AG04449 (cell line): ENCODE measurements at regions not wholly inside any gene's neighbourhood (a gene's known extent, or its start where the extent isn't known, plus 50 kb on each side); places are given as distances from the start of the nearest gene placed in this dataset.

Experiments
- CTCF ChIA-PET: fragments of 350-600 bp; formaldehyde crosslinking; extraction: SDS; loops from one replicate; lab custom pipeline; 2021; ENCODE audit warnings: antibody characterized with exemption; lab: Yijun Ruan, JAX
- POLR2A ChIA-PET: fragments of 400-600, 350-600 bp; formaldehyde crosslinking; extraction: SDS; loops from one replicate; lab custom pipeline; 2020; ENCODE audit warnings: antibody characterized with exemption, inconsistent platforms; lab: Yijun Ruan, JAX
- DNase-seq: peaks from one replicate; pipeline ENCODE4 v3.0.0-alpha.2; 2010; ENCODE audit warnings: low read depth, low spot score
- H3K4me3 ChIP-seq: 2 replicates; pipeline ENCODE4 v1.5.1; 2011; ENCODE audit warnings: low read depth, mild to moderate bottlenecking, control low read depth, low read length
- CTCF ChIP-seq: IDR thresholded peaks from one replicate; pipeline ENCODE4 v1.5.1; 2011; ENCODE audit warnings: mild to moderate bottlenecking, moderate library complexity, low read length, control low read depth, inconsistent platforms; ENCODE audit not compliant: insufficient read depth; ENCODE audit errors: missing control alignments

- no peak for TF ChIP-seq CTCF
These were observed 311.8 kb upstream of the SGCD start for GRCh38 chr5:156015137-156015536.

DNA sequence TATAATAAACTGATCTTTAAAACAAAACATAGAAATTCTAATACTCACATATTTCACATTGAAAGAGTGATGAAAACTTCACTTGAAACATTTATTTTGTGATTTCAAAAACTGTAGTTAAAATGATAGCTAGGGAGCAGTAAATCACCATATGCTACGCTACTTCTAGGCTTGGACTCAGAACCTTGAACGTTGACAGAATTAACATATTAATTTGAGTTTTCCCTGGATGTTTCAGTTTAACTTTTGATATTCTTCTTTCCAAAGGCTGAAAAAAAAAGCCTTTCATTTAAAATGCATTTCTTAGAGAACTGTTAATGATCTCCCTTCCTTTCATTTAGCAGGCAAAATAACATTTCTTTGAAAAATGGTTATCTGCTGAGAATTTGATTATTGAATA is 307.8 kb upstream of the SGCD start:
- CTCF ChIA-PET: interaction anchor here (1.2 kb wide), 1 partner anchor 798 kb away, joined by 3 read pairs; no protein-coding TSS in a partner anchor
- H3K4me3 ChIP-seq: no peak overlapping the region
- DNase-seq: no peak
- no peak for TF ChIP-seq CTCF
- POLR2A ChIA-PET: no interaction called here

More at GRCh38 chr5:156015137-156015536, 311.8 kb upstream of the SGCD start:
- no peak overlapping the region for H3K4me3 ChIP-seq
- POLR2A ChIA-PET: no interaction called here
- CTCF ChIA-PET: interaction anchor here (0.7 to 1.0 kb wide), 2 partner anchors 11 to 17 kb away, joined by 3 read pairs; no protein-coding TSS in a partner anchor
- no peak for DNase-seq

DNA sequence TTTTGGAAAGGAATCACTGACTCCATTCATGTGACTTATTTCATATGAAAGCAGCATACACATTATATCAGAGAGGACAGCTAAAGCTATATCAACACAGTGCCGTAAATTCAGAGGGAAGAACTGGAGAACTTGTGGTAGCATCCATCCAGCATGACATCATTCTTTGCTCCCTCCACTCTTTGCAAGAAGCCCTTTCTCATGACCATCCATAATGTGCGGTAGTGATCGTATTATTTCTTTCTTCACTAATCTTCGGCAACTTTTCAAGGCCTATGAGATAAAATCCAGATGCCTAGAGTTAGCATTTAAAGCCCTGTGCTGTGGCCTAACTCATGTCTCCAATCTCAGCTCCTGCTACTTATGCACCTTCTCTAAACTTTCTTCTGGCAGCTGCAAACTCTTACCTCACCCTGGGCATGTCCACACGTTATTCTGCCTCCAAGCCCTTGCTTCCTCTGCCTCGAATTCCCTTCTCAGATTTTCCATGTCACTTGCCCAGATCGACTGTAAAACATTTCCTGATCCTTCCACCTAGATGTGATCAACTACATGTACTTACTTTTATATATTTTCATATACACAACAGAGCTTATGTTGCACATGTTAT is 307.3 kb upstream of the SGCD start:
- TF ChIP-seq CTCF: no peak
- ChIA-PET POLR2A (no interaction called here), CTCF (interaction anchor here (1.2 kb wide), 1 partner anchor 798 kb away, joined by 3 read pairs; no protein-coding TSS in a partner anchor)
- no peak overlapping the region for H3K4me3 ChIP-seq
- no peak for DNase-seq

DNA sequence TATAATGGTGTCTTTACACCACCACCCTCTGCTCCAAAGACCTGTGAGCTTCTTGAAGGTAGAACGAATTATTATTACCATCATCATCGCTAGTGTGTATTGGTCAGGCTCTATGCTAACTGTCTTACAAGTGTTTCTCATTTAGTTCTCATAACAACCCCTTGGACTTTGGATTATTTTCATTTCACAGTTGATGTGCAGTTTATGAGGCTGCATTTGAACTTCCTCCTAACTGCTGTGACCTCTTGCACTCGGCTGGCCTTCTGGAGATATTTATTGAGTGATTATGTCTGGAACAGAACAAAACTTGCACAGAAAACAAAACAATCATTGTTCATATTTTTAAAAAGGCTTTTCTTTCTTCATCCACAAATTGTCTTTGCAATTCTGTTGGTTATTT is 306.3 kb upstream of the SGCD start:
- POLR2A ChIA-PET: no interaction called here
- CTCF ChIA-PET: no interaction called here
- DNase-seq: no peak
- TF ChIP-seq CTCF: no peak
- H3K4me3 ChIP-seq: no peak overlapping the region

GRCh38 chr5:156021866-156022265 is 305.1 kb upstream of the SGCD start:
- ChIA-PET CTCF (interaction anchor here (0.6 to 1.0 kb wide), 2 partner anchors 793 to 803 kb away, joined by 3 to 4 read pairs; no protein-coding TSS in a partner anchor), POLR2A (no interaction called here)
- H3K4me3 ChIP-seq: no peak overlapping the region
- no peak for TF ChIP-seq CTCF
- no peak for DNase-seq

DNA sequence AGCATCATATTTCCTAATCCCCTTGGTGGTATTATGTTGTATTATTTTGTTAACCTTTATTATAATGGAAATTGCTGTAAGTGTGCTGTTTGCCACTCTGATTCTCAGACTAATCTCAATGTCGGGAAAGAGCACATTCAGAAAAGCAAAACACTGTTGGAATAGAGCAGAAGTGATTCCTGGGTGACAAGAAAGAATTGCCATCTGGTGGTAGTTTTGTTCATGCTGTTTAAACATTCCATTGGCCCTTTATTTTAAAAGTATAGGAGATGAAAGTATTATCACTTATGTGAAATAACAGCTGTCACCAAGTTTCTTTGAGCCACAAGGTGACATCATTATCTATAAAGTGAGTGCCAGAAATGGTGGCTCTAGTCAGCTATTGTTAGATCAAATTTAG is 301.3 kb upstream of the SGCD start:
- no peak for TF ChIP-seq CTCF
- CTCF ChIA-PET: interaction anchor here (0.6 kb wide), 1 partner anchor 30 kb away, joined by 3 read pairs; no protein-coding TSS in a partner anchor
- POLR2A ChIA-PET: no interaction called here
- H3K4me3 ChIP-seq: no peak overlapping the region
- DNase-seq: no peak
